ENCODE measurements at regions not wholly inside any gene's neighbourhood (a gene's known extent, or its start where the extent isn't known, plus 50 kb on each side); places are given as distances from the start of the nearest gene placed in this dataset.

DNA sequence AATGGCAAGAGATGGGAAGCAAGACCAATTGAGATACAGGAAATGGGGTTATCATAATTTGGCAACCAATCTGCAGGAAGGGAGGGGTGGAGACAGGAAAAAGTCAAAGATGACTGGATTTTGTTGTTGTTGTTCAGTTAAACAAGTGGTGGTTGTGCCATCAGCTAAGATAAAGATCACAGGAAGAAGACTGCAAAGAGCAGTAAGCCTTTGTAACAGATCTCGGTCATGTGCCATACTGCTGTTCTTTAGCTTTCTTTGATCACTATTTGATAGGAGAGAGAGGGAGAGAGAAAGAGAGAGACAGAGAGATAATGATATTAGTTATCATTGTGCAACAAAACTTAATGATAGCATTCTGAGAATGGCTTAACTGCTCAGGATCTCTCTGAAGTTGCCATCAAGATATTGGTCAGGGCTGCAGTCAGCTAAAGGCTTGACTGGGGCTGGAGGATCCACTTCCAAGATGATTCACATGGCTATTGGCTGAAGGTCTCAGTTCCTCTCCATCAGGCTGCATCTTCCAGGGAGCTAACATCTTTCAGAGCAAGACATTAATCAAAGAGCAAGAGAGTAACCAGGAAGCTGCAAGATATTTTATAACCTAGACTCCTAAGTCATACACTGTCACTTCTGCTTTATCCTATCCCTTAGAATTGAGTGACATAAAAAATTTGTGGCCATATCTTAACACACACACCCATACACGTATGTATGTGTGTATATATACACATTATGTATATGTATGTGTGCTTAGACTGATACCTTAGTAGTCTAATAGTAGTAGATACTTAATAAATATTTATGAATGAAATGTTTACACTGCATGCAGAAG, 405.0 kb downstream of the SHISA9 start:
- TF ChIP-seq, protein P1, sequence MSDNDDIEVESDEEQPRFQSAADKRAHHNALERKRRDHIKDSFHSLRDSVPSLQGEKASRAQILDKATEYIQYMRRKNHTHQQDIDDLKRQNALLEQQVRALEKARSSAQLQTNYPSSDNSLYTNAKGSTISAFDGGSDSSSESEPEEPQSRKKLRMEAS (IDR thresholded peaks at IDR 0.05; ENCODE audit: insufficient read depth, insufficient read length), result no peak
- TF ChIP-seq POLR2A (IDR thresholded peaks at IDR 0.05; ENCODE audit: low read depth, low read length), result no peak
- TF ChIP-seq GATA2 (IDR thresholded peaks at IDR 0.05; ENCODE audit: insufficient read depth, insufficient read length, low read depth, low read length), result no peak
- no peak for TF ChIP-seq CTCF (IDR thresholded peaks at IDR 0.05; ENCODE audit: extremely low read depth in 1 of 2, insufficient read depth in 1 of 2, low read depth in 1 of 2, low read length in 2 of 2)
- no peak for TF ChIP-seq POLR2AphosphoS5 (IDR thresholded peaks at IDR 0.05; ENCODE audit: insufficient read depth, low read depth, low read length)
- no peak for TF ChIP-seq MYC (IDR thresholded peaks at IDR 0.05; ENCODE audit: low read depth, low read length)
- no peak for TF ChIP-seq FOS (IDR thresholded peaks at IDR 0.05; ENCODE audit: borderline replicate concordance, insufficient read depth, low read length)
- no peak for TF ChIP-seq EZH2 (IDR thresholded peaks at IDR 0.05; ENCODE audit: borderline replicate concordance, low read depth, low read length, severe bottlenecking)
- no peak for TF ChIP-seq JUN (IDR thresholded peaks at IDR 0.05; ENCODE audit: borderline replicate concordance, insufficient read depth, insufficient read length, low read depth)
- H3K27ac ChIP-seq (ENCODE audit: insufficient read depth, low read depth, low read length), result no peak overlapping the region
- DNase-seq (ENCODE audit: low read depth, low spot score) (no peak), FAIRE-seq (no peak)
- H3K36me3 ChIP-seq (ENCODE audit: control insufficient read depth in 2 of 2, extremely low read depth in 1 of 2, insufficient read depth in 2 of 2, low read length in 2 of 2), result no peaks in the 10 kb centered on the region
- CTCF ChIA-PET, result no interaction called here
- BruUV-seq (replicated peaks), result no TSS peak
- dilution Hi-C loops (cut with MboI; ENCODE audit: extremely low pct_ligation_motif_present, low sequenced_read_pairs), result no loop called here
- POLR2A ChIA-PET, result no interaction called here
- H2AFZ ChIP-seq (ENCODE audit: low read depth, low read length), result no peak overlapping the region
- no peaks in the 10 kb centered on the region for H3K4me1 ChIP-seq (ENCODE audit: control insufficient read depth, extremely low read depth, insufficient read depth, low read length)
- peaks cover 7% of the 10 kb centered on the region for H3K9me3 ChIP-seq (replicated peaks; ENCODE audit: control insufficient read depth, insufficient read depth, low read length)
- no peaks in the 10 kb centered on the region for H3K79me2 ChIP-seq (ENCODE audit: control insufficient read depth, insufficient read depth, low read length)
- H3K27me3 ChIP-seq (ENCODE audit: control insufficient read depth in 2 of 2, insufficient read depth in 2 of 2, low read length in 2 of 2), result no peaks in the 10 kb centered on the region
- H4K20me1 ChIP-seq (replicated peaks; ENCODE audit: control insufficient read depth, extremely low read depth, insufficient read depth, low read length), result no peaks in the 10 kb centered on the region
- no peak overlapping the region for H3K9ac ChIP-seq (replicated peaks; ENCODE audit: extremely low read depth, insufficient read depth, low read length)
- H3K9me1 ChIP-seq (replicated peaks; ENCODE audit: control insufficient read depth, extremely low read depth, insufficient read depth, low read length), result no peaks in the 10 kb centered on the region
- no peak overlapping the region for H3K4me2 ChIP-seq (ENCODE audit: insufficient read depth, low read length)
- no peak overlapping the region for H3K4me3 ChIP-seq (replicated peaks in 1 of 3; ENCODE audit: insufficient read depth in 1 of 3, low read depth in 1 of 3, low read length in 3 of 3)
- intact Hi-C loops (cut with micrococcal nuclease), result no loop called here

All from endothelial cell of umbilical vein (primary cell).